ENCODE measurements at regions not wholly inside any gene's neighbourhood (a gene's known extent, or its start where the extent isn't known, plus 50 kb on each side); places are given as distances from the start of the nearest gene placed in this dataset.

DNA sequence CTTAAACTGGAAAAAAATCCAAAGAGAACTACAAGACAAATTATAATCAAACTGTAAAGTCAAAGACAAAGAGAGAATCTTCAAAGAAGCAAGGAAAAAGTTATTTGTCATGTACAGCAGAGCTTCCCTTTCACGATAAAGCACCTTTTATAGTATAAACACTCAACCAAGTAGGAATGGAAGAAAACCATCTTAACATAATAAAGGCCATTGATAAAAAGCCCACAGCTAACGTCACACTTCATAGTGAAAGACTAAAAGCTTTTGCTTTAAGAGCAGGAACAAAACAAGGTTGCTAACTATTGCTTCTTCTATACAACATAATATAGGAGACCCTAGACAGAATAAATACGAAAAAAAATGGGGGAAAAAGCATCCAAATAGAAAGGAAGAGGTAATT is 595.7 kb upstream of the POU3F4 start:
- Histone ChIP-seq H3K79me2 (ENCODE audit: insufficient read depth, low read length) (no peaks in the 10 kb centered on the region), H3K4me3 (ENCODE audit: insufficient read depth, low read length) (no peak overlapping the region), H3K4me2 (ENCODE audit: insufficient read depth, low read length) (no peak overlapping the region), H3K27me3 (ENCODE audit: insufficient read depth, low read length) (no peaks in the 10 kb centered on the region), H4K20me1 (ENCODE audit: insufficient read depth, low read length) (no peaks in the 10 kb centered on the region), H3K9me3 (ENCODE audit: low read depth, low read length) (no peaks in the 10 kb centered on the region), H3K4me1 (ENCODE audit: insufficient read depth, low read length) (no peaks in the 10 kb centered on the region), H3K36me3 (ENCODE audit: insufficient read depth, low read length) (no peaks in the 10 kb centered on the region), H2AFZ (ENCODE audit: low read length) (no peak overlapping the region), H3K27ac (ENCODE audit: low read depth, low read length) (no peak overlapping the region)
- TF ChIP-seq, protein P1, sequence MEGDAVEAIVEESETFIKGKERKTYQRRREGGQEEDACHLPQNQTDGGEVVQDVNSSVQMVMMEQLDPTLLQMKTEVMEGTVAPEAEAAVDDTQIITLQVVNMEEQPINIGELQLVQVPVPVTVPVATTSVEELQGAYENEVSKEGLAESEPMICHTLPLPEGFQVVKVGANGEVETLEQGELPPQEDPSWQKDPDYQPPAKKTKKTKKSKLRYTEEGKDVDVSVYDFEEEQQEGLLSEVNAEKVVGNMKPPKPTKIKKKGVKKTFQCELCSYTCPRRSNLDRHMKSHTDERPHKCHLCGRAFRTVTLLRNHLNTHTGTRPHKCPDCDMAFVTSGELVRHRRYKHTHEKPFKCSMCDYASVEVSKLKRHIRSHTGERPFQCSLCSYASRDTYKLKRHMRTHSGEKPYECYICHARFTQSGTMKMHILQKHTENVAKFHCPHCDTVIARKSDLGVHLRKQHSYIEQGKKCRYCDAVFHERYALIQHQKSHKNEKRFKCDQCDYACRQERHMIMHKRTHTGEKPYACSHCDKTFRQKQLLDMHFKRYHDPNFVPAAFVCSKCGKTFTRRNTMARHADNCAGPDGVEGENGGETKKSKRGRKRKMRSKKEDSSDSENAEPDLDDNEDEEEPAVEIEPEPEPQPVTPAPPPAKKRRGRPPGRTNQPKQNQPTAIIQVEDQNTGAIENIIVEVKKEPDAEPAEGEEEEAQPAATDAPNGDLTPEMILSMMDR (IDR thresholded peaks at IDR 0.05; ENCODE audit: extremely low read depth, low read depth, low read length) = no peak
- no peak for DNase-seq (ENCODE audit: insufficient read length, low spot score, missing footprints)

DNA sequence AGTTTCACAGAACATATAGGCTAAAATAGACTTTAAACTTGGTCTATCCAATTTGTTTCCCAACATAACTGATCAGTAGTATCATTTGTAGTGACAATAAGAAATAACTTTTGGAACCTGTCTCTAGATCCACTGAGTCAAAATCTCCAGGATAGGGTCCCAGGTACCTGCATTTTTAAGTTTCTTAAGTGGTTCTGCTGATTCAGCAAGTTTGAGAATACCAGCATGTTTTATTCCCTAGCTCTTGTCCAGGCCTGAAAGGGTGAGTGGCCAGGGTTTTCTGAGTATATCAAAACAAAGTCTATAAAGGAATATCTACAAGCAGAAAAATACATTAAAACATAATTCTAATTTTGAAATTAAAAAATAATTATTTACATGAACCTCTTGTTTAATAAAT is 573.1 kb upstream of the POU3F4 start:
- Histone ChIP-seq H3K4me2 (ENCODE audit: insufficient read depth, low read length) (no peak overlapping the region), H3K79me2 (ENCODE audit: insufficient read depth, low read length) (no peaks in the 10 kb centered on the region), H3K27me3 (ENCODE audit: insufficient read depth, low read length) (no peaks in the 10 kb centered on the region), H3K36me3 (ENCODE audit: insufficient read depth, low read length) (no peaks in the 10 kb centered on the region), H3K27ac (ENCODE audit: low read depth, low read length) (no peak overlapping the region), H3K4me1 (ENCODE audit: insufficient read depth, low read length) (no peaks in the 10 kb centered on the region), H2AFZ (ENCODE audit: low read length) (no peak overlapping the region), H4K20me1 (ENCODE audit: insufficient read depth, low read length) (no peaks in the 10 kb centered on the region), H3K9me3 (ENCODE audit: low read depth, low read length) (no peaks in the 10 kb centered on the region), H3K4me3 (ENCODE audit: insufficient read depth, low read length) (no peak overlapping the region)
- no peak for DNase-seq (ENCODE audit: insufficient read length, low spot score, missing footprints)
- TF ChIP-seq, protein P1 (IDR thresholded peaks at IDR 0.05; ENCODE audit: extremely low read depth, low read depth, low read length) = no peak

DNA sequence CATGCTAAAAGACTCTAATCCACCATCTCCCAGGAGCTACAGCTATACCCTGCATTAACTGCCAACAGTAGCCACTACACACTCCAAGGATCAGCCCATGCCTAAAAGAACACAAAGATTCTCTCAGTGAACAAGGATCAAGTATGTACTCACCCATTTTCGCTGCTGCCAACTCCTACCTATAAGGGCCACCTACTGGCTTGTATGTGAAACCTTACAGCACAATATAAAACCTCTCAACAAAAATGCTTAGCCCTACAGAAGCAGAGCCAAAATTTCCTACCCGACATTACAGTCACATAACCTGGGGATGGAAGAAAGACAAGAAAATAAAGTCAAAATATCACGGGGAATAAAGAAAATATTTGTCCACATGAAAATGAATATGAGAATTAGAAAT is 562.8 kb upstream of the POU3F4 start:
- H3K79me2 ChIP-seq (ENCODE audit: insufficient read depth, low read length) = no peaks in the 10 kb centered on the region
- H3K9me3 ChIP-seq (ENCODE audit: low read depth, low read length) = no peaks in the 10 kb centered on the region
- no peak overlapping the region for H2AFZ ChIP-seq (ENCODE audit: low read length)
- no peak for DNase-seq (ENCODE audit: insufficient read length, low spot score, missing footprints)
- no peaks in the 10 kb centered on the region for H3K4me1 ChIP-seq (ENCODE audit: insufficient read depth, low read length)
- no peaks in the 10 kb centered on the region for H3K36me3 ChIP-seq (ENCODE audit: insufficient read depth, low read length)
- TF ChIP-seq, protein P1 (IDR thresholded peaks at IDR 0.05; ENCODE audit: extremely low read depth, low read depth, low read length) = no peak
- no peaks in the 10 kb centered on the region for H4K20me1 ChIP-seq (ENCODE audit: insufficient read depth, low read length)
- H3K4me2 ChIP-seq (ENCODE audit: insufficient read depth, low read length) = no peak overlapping the region
- no peak overlapping the region for H3K4me3 ChIP-seq (ENCODE audit: insufficient read depth, low read length)
- no peak overlapping the region for H3K27ac ChIP-seq (ENCODE audit: low read depth, low read length)
- no peaks in the 10 kb centered on the region for H3K27me3 ChIP-seq (ENCODE audit: insufficient read depth, low read length)

DNA sequence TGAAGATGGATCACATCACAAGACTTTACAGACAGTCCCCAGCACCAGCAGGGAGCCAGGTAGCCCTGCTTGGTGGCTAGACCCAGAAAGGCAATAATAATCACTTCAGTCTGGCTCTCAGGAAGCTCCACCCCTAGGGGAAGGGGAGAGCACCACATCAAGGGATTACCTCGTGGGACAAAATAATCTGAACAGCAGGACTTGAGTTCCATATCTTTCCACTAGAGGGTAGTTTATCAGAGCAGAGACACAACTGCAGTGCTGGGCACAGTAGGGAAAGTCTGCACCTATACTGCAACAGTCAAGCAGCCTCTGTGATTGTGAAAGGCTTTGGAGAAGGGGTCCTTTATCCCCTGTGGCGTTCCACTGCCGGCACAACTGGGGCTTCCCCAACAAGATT is 547.0 kb upstream of the POU3F4 start:
- Histone ChIP-seq H4K20me1 (ENCODE audit: insufficient read depth, low read length) (no peaks in the 10 kb centered on the region), H3K9me3 (ENCODE audit: low read depth, low read length) (no peaks in the 10 kb centered on the region), H3K4me3 (ENCODE audit: insufficient read depth, low read length) (no peak overlapping the region), H3K79me2 (ENCODE audit: insufficient read depth, low read length) (no peaks in the 10 kb centered on the region), H3K27ac (ENCODE audit: low read depth, low read length) (no peak overlapping the region), H3K4me1 (ENCODE audit: insufficient read depth, low read length) (no peaks in the 10 kb centered on the region), H3K4me2 (ENCODE audit: insufficient read depth, low read length) (no peak overlapping the region), H3K27me3 (ENCODE audit: insufficient read depth, low read length) (no peaks in the 10 kb centered on the region), H2AFZ (ENCODE audit: low read length) (no peak overlapping the region), H3K36me3 (ENCODE audit: insufficient read depth, low read length) (no peaks in the 10 kb centered on the region)
- no peak for DNase-seq (ENCODE audit: insufficient read length, low spot score, missing footprints)
- TF ChIP-seq, protein P1 (IDR thresholded peaks at IDR 0.05; ENCODE audit: extremely low read depth, low read depth, low read length) = no peak
